ENCODE measurements at regions not wholly inside any gene's neighbourhood (a gene's known extent, or its start where the extent isn't known, plus 50 kb on each side); places are given as distances from the start of the nearest gene placed in this dataset.
A peak's percentile ranks its signal among the peaks of the same experiment; 100 is the strongest.
"Not testable (repeated sequence)": the region's sequence is repeated elsewhere in the genome, so short reads cannot be mapped to it uniquely, and the experiment has no call there.

DNA sequence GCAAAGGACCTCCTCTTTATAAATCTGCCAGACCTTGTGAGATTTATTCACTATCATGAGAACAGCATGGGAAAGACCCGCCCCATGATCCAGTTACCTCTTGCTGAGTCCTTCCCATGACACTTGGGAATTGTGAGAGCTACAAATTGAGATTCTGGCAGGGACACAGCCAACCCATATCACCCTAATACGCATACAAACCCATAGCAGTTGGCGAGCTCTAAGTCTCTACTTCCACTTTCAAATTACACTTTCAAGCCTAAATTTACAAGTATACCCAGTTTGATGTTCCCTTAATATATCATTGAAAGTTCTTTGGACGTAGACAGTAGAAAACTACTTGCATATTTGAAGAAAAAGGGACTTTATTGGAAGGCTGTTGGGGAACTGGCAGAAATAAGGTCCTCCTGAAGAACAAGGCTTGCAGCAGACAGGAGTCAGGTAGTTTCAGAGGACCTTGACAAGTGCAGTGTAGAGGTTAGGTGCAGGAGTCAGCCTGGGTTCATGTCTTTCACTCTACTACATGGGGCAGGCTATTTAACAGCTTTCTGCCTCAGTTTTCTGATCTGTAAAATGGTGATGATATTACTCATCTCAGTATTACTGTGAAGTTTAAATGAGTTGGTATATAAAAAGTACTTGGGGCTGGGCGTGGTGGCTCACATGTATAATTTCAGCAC, 107.9 kb upstream of the EEF2KMT start:
- DNase-seq: no peak

DNA sequence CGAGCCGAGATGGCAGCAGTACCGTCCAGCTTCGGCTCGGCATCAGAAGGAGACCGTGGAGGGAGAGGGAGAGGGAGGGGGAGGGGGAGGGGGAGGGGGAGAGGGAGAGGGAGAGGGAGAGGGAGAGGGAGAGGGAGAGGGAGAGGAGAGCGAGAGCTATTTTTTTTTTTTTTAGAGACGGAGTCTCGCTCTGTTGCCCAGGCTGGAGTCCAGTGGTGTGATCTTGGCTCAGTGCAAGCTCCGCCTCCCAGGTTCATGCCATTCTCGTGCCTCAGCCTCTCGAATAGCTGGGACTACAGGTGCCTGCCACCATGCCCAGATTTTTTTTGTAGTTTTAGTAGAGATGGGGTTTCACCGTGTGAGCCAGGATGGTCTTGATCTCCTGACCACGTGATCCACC, 106.1 kb upstream of the EEF2KMT start:
- not testable (repeated sequence) for DNase-seq

DNA sequence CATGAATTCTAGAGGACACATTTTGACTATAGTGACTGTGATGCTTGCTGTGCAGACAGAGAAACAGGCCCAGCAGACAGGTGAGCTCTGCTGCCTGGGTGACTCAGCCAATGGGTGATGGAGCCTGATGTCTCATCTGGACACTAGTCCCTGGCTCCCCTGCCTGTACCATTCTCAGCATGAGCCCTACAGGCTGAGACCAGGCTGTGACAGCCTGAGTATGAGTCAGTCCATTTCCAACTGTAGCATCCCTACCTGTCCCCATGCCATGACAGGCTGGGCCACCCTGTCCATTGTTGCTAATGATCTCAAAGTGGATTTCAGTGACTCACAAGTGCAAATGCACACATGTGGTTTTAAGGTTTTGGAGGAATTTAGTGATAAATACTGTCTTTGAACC, 102.5 kb upstream of the EEF2KMT start:
- DNase-seq: no peak

DNA sequence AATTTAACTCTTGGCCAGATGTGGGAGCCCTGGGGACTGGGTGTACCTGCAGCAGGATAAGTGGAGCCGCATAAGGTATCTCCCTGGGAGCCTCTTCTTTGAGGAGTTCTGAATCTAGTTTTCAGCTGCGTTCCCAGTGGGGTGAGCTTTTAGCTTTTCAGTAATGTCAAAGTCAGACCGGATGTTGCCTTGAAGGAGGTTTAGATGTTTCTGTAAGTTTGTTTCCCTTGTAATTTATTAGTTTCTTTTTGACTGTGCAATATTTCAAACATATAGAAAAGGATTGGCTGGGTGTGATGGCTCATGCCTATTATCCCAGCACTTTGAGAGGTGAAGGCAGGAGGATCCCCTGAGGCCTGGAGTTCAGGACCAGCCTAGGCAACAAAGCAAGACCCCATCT, 98.6 kb upstream of the EEF2KMT start:
- no peak for DNase-seq

DNA sequence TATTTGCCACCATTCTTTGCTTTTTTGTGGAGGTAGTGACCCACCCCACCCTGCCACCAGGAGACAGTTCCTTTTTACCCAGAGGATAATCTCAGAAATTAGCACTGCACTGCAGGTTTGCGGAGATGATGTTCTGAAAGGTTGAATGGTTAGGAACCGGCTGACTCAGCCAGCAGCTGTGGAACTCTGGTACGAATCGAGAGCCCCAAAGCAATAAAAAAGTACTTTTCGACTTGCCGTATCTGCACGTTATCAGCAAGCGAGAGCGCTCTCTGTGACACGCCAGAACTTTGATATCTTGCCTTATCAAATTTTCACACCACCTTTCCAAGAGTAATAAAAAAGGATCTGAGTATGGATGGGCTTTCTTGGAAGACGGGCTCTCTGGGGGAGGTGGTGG, 96.3 kb upstream of the EEF2KMT start:
- DNase-seq: no peak

DNA sequence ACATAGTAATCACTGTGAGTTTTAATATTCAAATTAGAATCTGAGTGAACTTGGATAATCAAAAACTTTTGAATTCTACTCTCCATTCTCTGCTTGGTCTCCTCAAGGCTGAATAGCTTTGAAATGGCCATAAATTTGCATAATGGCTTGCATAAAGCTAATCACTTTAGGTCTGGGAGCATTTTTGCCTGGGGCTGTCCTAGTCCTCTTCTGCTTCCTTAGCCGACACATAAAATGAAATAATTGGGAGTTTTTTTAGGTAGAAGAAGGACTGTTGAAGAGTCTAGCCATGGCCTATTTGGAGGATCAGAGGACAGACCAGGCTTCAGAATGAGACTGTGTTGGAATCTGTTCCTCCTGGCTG, 91.4 kb upstream of the EEF2KMT start:
- DNase-seq: no peak

DNA sequence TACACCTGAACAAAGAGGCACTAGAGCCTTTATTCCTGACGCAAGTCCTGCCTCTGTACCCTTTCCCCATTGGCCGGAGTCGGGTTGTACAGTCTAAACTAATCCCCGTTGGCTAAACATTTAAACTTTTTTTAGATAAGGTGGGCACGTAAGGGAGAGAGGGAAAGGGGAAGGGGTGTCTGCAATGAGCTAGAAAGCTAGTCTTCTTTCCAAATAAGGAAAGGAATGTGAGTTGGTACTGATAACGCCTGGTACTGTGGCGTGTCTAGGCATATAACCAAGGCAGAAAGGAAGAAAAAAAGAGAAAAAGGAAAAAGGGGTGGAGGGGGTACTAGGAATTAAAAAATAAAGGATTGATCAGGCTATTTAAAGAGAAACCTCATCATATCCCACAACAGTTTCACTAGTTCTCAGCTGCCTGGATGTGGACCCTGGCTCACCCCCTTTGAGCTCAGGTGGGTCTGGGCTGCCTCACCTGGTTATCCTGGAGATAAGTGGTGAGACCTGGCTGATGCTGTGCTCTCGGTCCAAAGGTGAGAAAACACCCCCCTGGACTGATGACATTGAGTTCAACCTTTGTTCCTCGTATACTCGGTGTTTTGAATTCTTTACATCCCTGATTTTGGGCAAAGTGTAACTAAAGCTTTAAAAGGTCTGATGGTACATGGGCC, 90.9 kb upstream of the EEF2KMT start:
- no peak for DNase-seq

DNA sequence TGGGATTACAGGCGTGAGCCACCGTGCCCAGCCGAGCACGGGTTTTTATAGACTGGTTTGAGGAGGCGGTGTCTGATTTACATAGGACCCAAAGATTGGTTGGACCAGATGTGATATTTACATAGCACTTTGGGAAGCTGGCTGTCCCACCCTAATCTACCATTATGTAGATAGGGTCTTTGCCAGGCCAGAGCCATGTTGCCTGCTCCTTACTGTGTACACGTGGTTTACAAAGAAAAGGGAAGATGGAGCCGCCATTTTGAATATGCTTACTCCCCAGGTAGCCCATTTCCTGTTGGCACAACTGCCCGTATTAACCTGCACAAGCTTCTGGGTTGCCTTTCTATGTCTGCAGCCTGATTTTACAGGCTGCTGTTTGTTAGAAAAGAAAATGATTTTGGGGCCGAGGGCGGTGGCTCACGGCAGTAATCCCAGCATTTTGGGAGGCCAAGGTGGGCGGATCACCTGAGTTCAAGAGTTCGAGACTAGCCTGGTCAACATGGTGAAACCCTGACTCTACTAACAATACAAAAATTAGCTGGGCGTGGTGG, 89.9 kb upstream of the EEF2KMT start:
- no peak for DNase-seq

DNA sequence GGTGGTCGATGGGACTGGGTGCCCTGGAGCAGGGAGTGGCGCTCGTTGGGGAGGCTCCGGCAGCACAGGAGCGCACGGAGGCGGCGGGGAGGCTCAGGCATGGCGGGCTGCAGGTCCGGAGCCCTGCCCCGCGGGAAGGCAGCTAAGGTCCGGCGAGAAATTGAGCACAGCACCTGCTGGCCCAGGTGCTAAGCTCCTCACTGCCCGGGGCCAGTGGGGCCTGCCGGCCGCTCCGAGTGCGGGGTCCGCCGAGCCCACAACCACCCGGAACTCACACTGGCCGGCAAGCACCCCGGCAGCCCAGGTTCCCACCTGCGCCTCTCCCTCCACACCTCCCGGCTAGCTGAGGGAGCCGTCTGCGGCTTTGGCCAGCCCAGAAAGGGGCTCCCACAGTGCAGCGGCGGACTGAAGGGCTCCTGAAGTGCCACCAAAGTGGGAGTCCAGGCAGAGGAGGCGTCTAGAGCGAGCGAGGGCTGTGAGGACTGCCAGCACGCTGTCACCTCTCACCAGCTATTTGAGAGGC, 88.8 kb upstream of the EEF2KMT start:
- DNase-seq: no peak

DNA sequence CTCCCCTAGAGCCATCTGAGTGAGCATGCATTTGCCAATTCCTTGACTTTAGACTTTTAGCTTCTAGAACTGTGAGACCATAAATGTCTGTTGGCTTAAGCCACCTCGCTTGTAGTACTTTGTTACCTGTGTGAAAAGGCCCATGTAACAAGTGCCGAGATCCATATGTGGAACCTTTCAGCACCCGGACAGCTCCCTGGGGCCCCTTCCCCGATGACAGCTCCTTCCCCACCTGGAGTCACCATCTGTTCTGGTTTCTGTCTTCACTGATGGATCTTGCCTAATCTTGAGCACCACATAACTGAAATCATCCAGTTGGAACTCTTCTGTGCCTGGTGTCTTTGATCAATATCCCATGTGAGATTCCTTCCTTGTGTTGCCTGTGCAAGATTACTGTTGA, 78.9 kb upstream of the EEF2KMT start:
- DNase-seq: peak; percentile 18

DNA sequence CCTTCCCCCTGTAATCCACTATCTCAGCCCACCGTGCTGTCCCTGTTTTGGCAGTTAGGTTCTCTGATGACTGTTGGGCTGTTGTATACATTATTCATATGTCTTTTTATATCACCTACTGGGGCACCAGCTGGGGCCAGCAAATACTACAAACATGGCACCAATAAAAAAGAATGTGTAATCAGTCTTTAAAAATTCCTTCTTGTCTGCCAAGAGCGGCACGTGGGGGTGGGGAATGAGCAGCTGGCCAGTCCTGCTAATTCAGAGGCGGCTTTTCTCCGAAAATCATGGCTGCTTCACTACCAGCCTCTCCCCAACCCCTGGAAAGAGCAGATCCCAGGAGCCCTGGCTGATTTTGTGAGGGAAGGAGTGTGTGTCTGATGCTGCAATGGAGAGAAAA, 77.7 kb upstream of the EEF2KMT start:
- no peak for DNase-seq

DNA sequence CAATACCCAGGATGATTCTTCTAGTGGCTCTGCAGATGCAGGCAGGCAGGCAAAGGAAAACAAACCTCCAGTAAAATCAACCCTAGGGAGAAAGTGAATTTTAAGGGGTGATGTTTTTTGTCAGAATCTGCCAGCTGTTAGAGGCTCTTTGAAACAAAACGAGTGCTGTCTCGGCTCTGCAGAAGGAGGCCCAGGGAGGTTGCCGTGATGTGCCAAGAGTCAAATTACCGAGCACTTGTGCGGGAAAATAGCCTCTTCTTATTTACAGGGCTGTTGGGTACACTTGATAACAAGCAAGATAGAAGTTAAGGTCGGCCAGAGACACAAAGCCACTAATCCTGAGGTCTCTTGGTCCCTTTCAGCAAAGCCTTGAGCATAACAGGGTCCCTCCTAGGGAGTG, 68.9 kb upstream of the EEF2KMT start:
- DNase-seq: no peak

DNA sequence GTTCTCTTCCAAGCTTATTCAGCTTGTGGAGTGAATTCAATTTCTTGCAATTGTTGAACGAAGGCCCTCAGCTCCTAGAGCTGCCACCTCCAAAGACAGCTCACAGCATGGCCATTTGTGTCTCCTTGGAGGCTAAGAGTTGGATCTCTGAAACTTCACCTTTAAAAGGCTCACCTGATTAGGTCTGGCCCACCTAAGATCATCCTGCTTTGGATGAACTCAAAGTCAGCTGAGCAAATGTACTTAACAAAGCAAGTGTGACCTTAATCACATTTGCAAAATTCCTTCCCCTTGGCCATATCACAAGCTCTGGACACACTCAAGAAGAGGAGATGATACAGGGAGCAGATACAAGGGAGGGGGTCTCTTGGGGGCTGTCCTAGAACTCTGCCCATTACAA, 67.8 kb upstream of the EEF2KMT start:
- DNase-seq: not testable (repeated sequence)

DNA sequence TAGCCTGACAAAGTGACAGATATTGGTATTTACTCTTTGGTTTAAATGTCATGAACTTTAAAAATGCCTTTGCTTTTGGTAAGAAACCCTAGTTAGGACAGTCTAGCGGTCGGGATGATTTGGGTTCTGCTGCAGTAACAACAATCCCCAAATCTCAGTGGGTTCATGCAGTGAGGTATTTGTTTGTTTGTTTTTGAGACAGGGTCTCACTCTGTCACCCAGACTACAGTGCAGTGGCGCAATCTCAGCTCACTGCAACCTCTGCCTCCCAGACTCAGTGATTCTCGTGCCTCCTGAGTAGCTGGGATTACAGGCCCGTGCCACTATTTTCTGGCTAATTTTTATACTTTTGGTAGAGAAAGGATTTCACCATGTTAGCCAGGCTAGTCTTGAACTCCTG, 65.2 kb upstream of the EEF2KMT start:
- DNase-seq: not testable (repeated sequence)

DNA sequence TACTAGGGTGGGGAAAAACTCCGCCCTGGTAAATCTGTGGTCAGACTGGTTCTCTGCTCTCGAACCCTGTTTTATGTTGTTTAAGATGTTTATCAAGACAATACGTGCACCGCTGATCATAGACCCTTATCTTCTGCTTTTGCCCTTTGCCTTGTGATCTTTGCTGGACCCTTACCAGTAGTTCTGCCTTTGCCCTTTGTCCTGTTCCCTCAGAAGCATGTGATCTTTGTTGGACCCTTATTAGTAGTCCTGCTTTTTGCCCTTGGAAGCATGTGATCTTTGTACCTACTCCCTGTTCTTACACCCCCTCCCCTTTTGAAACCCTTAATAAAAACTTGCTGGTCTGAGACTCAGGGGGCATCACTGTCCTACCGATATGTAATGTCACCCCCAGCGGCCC, 64.3 kb upstream of the EEF2KMT start:
- not testable (repeated sequence) for DNase-seq

DNA sequence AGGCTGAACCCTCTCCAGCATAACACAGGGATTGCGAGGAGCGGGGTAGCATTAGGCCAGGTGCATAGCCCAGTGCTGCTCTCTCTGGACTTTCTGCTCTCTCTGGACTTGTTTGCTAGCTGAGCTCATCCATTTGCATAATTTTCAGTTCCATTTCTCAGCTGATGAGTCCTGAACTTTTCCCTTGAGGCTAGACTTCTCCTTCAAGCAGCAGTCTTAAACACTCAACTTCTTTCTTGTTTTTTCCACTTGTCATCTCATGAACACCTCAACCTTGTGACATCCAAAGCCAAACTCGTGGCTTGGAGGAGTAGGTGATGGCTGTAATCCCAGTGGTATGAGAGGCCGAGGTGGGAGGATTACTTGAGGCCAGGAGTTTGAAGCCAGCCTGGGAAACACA, 62.4 kb upstream of the EEF2KMT start:
- not testable (repeated sequence) for DNase-seq

DNA sequence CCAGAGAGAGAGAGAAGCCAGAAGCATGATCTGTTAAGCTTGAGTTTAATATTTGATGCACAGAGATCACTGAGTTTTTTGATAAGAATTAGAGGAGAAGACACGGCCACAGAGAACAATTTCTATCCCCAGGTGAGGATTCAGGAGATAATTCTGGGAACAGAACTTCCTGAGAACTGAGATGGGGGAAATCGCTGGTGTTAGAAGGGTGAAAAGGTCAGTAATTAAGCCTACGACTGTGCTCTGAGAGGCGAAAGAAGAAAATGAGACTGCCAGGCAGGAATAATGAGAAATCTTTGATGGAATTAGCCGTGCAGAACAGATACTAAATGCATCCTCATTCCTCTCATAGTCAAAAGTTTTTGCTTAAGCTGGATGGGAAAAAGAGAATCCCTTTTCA, 61.9 kb upstream of the EEF2KMT start:
- not testable (repeated sequence) for DNase-seq

DNA sequence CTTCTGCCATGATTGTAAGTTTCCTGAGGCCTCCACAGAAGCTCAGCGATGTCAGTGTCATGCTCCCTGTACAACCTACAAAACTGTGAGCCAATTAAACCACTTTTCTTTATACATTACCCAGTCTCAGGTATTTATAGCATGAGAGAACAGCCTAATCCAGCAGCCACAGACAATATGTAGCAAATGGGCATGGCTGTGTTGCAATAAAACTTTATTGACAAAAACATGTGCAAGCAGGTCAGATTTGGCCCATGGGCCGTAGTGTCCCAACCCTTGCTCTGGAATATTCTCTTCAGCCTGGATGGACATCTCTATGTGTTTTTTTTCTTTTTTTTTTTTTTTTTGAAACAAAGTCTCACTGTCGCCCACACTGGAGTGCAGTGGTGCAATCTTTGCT, 60.9 kb upstream of the EEF2KMT start:
- DNase-seq: no peak

DNA sequence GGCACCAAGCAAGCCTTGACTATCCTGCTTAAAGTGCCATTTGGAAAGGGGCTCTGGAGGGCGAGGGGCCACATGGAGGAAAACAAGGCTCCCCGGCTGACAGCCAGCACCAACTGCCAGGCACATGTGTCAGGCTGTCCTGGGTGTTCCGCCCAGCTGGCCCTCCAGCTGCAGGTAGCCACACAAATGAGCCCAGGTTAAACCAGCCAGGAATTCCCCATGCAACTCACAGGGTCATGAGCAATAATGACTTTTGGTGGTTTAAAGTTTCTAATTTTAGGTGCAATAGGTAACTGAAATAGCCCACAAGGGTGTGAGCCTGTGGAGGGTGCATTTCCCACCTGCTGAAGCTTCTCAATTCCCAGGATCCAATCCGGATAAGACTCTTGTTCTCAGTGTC, 58.9 kb upstream of the EEF2KMT start:
- DNase-seq: not testable (repeated sequence)

DNA sequence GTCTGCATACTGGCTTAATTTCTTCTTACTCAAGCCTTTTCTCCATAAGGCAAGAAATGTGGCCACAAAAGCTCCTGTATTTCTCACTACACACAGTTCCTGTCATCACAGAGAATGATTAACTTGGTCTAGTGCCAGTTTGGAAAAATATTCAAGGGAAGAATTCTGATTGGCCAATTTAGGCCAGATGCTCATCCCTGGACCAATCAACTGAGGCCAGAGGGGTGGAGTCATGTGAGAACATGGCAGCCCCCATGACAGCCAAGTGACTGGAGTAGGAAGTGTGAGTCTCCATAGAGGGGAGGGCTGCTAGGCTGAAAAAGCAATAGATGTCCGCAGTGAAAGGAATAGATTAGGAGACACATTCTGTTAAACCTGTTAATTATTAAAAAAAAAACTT, 56.4 kb upstream of the EEF2KMT start:
- not testable (repeated sequence) for DNase-seq

DNA sequence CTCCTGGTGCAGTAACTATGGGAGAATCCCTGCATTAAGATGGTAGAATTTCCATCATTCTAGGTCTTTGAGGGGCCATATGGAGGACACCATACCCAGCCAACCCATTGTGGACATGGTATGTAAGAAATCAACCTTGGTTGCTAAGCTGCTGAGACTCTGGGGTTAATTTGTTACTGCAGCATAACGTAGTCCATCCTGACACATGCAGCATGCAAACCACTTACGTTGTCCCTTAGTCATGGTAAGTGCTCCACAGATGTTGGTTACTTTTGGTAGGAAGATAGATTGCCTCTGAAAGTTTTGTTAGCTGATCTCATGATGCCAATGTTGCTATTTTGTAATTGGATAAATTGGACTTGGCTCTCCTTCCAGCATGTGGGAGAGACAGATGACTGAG, 53.8 kb upstream of the EEF2KMT start:
- not testable (repeated sequence) for DNase-seq
